ENCODE measurements at regions not wholly inside any gene's neighbourhood (a gene's known extent, or its start where the extent isn't known, plus 50 kb on each side); places are given as distances from the start of the nearest gene placed in this dataset.

DNA sequence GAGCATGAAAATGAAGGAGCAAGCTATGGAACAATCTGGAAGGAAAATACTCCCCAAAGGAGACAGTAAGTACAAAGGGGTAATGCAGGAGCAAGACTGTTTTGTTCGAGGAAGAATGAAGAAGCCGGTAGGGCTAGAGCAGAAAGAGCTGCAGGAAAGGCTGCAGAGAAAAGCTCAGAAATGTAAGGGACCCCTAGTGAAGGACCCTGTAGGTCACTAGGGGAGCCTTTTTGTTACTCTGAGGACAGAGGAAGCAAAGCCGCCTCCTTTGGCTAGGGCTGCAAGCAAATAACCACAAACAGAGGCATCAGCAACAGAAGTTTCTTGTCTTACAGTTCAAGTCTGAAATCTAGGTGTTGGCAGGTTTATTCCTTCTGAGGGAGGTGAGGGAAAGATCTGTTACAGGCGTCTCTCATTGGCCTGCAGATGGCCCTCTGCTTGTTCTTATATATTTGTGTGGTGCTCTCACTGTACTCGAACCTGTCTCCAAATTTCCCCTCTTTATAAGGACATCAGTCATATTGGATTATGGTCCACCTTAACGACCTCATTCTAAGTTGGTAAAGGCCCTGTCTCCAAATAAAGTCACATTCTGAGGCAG lies 362.3 kb downstream of the COG6 start:
- H3K27me3 ChIP-seq (ENCODE audit: insufficient read depth, low read length) = no peaks in the 10 kb centered on the region
- no peak overlapping the region for H3K4me3 ChIP-seq (ENCODE audit: low read depth, low read length, poor library complexity, severe bottlenecking)
- no peak overlapping the region for H3K4me2 ChIP-seq (ENCODE audit: low read length)
- H3K9me2 ChIP-seq (ENCODE audit: low read depth, low read length) = no peaks in the 10 kb centered on the region
- no peak overlapping the region for H3K9ac ChIP-seq (ENCODE audit: low read length)
- 0 out of 2 replicates have a peak overlapping the region, but pooled peaks have one; percentile 20 for H2AFZ ChIP-seq (ENCODE audit: low read length)
- no peaks in the 10 kb centered on the region for H3K4me1 ChIP-seq (ENCODE audit: insufficient read depth, low read length, severe bottlenecking)
- no peaks in the 10 kb centered on the region for H4K20me1 ChIP-seq (ENCODE audit: insufficient read depth, low read length)
- TF ChIP-seq EZH2 (IDR thresholded peaks at IDR 0.05; ENCODE audit: borderline replicate concordance, low read length) = no peak
- TF ChIP-seq CTCF (IDR thresholded peaks at IDR 0.05; ENCODE audit: low read length) = peak; percentile 26; the same call in 1 of the 2 replicates
- H3K79me2 ChIP-seq (ENCODE audit: insufficient read depth, low read length) = no peaks in the 10 kb centered on the region
- H3K27ac ChIP-seq (ENCODE audit: low read depth, low read length, poor library complexity, severe bottlenecking) = no peak overlapping the region
- no peaks in the 10 kb centered on the region for H3K36me3 ChIP-seq (ENCODE audit: insufficient read depth, low read length)
- H3F3A ChIP-seq (ENCODE audit: insufficient read depth, low read length) = no peaks in the 10 kb centered on the region
- H3K9me3 ChIP-seq (ENCODE audit: low read length) = no peaks in the 10 kb centered on the region

- Histone ChIP-seq H3K9me3 (ENCODE audit: low read length) (no peaks in the 10 kb centered on the region), H3K9me2 (ENCODE audit: low read depth, low read length) (no peaks in the 10 kb centered on the region), H3K36me3 (ENCODE audit: insufficient read depth, low read length) (no peaks in the 10 kb centered on the region), H3K4me1 (ENCODE audit: insufficient read depth, low read length, severe bottlenecking) (peaks cover 10% of the 10 kb centered on the region), H3K27ac (ENCODE audit: low read depth, low read length, poor library complexity, severe bottlenecking) (no peak overlapping the region), H3K9ac (ENCODE audit: low read length) (no peak overlapping the region), H3K4me3 (ENCODE audit: low read depth, low read length, poor library complexity, severe bottlenecking) (no peak overlapping the region), H2AFZ (ENCODE audit: low read length) (no peak overlapping the region), H4K20me1 (ENCODE audit: insufficient read depth, low read length) (no peaks in the 10 kb centered on the region), H3K79me2 (ENCODE audit: insufficient read depth, low read length) (no peaks in the 10 kb centered on the region), H3K4me2 (ENCODE audit: low read length) (no peak overlapping the region), H3F3A (ENCODE audit: insufficient read depth, low read length) (no peaks in the 10 kb centered on the region), H3K27me3 (ENCODE audit: insufficient read depth, low read length) (no peaks in the 10 kb centered on the region)
- TF ChIP-seq CTCF (IDR thresholded peaks at IDR 0.05; ENCODE audit: low read length) (no peak), EZH2 (IDR thresholded peaks at IDR 0.05; ENCODE audit: borderline replicate concordance, low read length) (no peak)
These were observed 368.2 kb downstream of the COG6 start for GRCh38 chr13:40023595-40024203.

GRCh38 chr13:40024204-40024966 lies 368.9 kb downstream of the COG6 start:
- Histone ChIP-seq H3K27ac (ENCODE audit: low read depth, low read length, poor library complexity, severe bottlenecking) (no peak overlapping the region), H2AFZ (ENCODE audit: low read length) (no peak overlapping the region), H3K9me2 (ENCODE audit: low read depth, low read length) (no peaks in the 10 kb centered on the region), H3K4me3 (ENCODE audit: low read depth, low read length, poor library complexity, severe bottlenecking) (no peak overlapping the region), H3K79me2 (ENCODE audit: insufficient read depth, low read length) (no peaks in the 10 kb centered on the region), H3K4me1 (ENCODE audit: insufficient read depth, low read length, severe bottlenecking) (peaks cover 10% of the 10 kb centered on the region), H4K20me1 (ENCODE audit: insufficient read depth, low read length) (no peaks in the 10 kb centered on the region), H3K36me3 (ENCODE audit: insufficient read depth, low read length) (no peaks in the 10 kb centered on the region), H3K27me3 (ENCODE audit: insufficient read depth, low read length) (no peaks in the 10 kb centered on the region), H3K9ac (ENCODE audit: low read length) (no peak overlapping the region), H3F3A (ENCODE audit: insufficient read depth, low read length) (no peaks in the 10 kb centered on the region), H3K4me2 (ENCODE audit: low read length) (no peak overlapping the region), H3K9me3 (ENCODE audit: low read length) (no peaks in the 10 kb centered on the region)
- TF ChIP-seq CTCF (IDR thresholded peaks at IDR 0.05; ENCODE audit: low read length) (no peak), EZH2 (IDR thresholded peaks at IDR 0.05; ENCODE audit: borderline replicate concordance, low read length) (no peak)
